Right atrium auricular region (tissue), 2 donors: ENCODE measurements at regions not wholly inside any gene's neighbourhood (a gene's known extent, or its start where the extent isn't known, plus 50 kb on each side); places are given as distances from the start of the nearest gene placed in this dataset.

ENCODE experiments used
- DNase-seq: peaks from one replicate; pipeline ENCODE4 v3.0.0-alpha.2; 2019; ENCODE audit warnings: low spot score
- H3K27ac ChIP-seq, 2 donors: fragments of 200-600 bp; sonication (generic); 1 replicate in 1 of 2; 2 replicates in 1 of 2; pipeline ENCODE4 v1.5.1; 2016 to 2019
- H3K27me3 ChIP-seq, 2 donors: fragments of 200-600 bp; sonication (generic); one replicate each; pipeline versions ENCODE4 v1.5.1 to v1.6.0; 2017 to 2019
- H3K36me3 ChIP-seq: fragments of 200-600 bp; sonication (generic); one replicate; pipeline ENCODE4 v1.5.1; 2016
- H3K4me1 ChIP-seq, 2 donors: fragments of 200-600 bp; sonication (generic); one replicate each; pipeline versions ENCODE4 v1.5.1 to v1.6.0; 2017 to 2019
- H3K4me3 ChIP-seq, 2 donors: fragments of 200-600 bp; sonication (generic); 1 replicate in 1 of 2; 2 replicates in 1 of 2; pipeline ENCODE4 v1.5.1; 2017 to 2019; ENCODE audit warnings: mild to moderate bottlenecking in 1 of 2, moderate library complexity in 1 of 2
- H3K9me3 ChIP-seq, 2 donors: fragments of 200-600 bp; sonication (generic); one replicate each; pipeline ENCODE4 v1.5.1; 2019
- CTCF ChIP-seq, 2 donors: fragments of 200-600 bp; sonication (generic); IDR thresholded peaks; one replicate each; pipeline ENCODE4 v1.5.1; 2019; ENCODE audit warnings: antibody characterized with exemption in 2 of 2

- no peak for DNase-seq
- H3K36me3 ChIP-seq: no peaks in the 10 kb centered on the region
- no peaks in the 10 kb centered on the region for H3K9me3 ChIP-seq
- H3K27me3 ChIP-seq: no peaks in the 10 kb centered on the region
- H3K27ac ChIP-seq: no peak overlapping the region
- TF ChIP-seq CTCF (IDR thresholded peaks at IDR 0.05): no peak
- no peak overlapping the region for H3K4me3 ChIP-seq
- H3K4me1 ChIP-seq: no peaks in the 10 kb centered on the region
Measured at GRCh38 chr13:99862244-99862643, 109.3 kb downstream of the ZIC5 start.

- Histone ChIP-seq H3K4me1 (no peaks in the 10 kb centered on the region), H3K27ac (no peak overlapping the region), H3K27me3 (no peaks in the 10 kb centered on the region), H3K4me3 (no peak overlapping the region), H3K36me3 (no peaks in the 10 kb centered on the region), H3K9me3 (no peaks in the 10 kb centered on the region)
- TF ChIP-seq CTCF (IDR thresholded peaks at IDR 0.05): no peak
- DNase-seq: no peak
Measured at GRCh38 chr13:99861771-99862170, 109.8 kb downstream of the ZIC5 start.

GRCh38 chr13:99860745-99861144 lies 110.8 kb downstream of the ZIC5 start:
- Histone ChIP-seq H3K9me3 (no peaks in the 10 kb centered on the region), H3K4me3 (no peak overlapping the region), H3K4me1 (no peaks in the 10 kb centered on the region), H3K27ac (no peak overlapping the region), H3K36me3 (no peaks in the 10 kb centered on the region), H3K27me3 (no peaks in the 10 kb centered on the region)
- TF ChIP-seq CTCF (IDR thresholded peaks at IDR 0.05): no peak
- DNase-seq: no peak

- DNase-seq: no peak
Measured at GRCh38 chr13:99859178-99860177, 112.1 kb downstream of the ZIC5 start.

GRCh38 chr13:99857738-99858137 lies 113.8 kb downstream of the ZIC5 start:
- Histone ChIP-seq H3K9me3 (no peaks in the 10 kb centered on the region), H3K36me3 (no peaks in the 10 kb centered on the region), H3K27ac (no peak overlapping the region), H3K4me3 (no peak overlapping the region), H3K4me1 (no peaks in the 10 kb centered on the region), H3K27me3 (no peaks in the 10 kb centered on the region)
- no peak for TF ChIP-seq CTCF (IDR thresholded peaks at IDR 0.05)
- no peak for DNase-seq

More at GRCh38 chr13:99859178-99860177, 112.1 kb downstream of the ZIC5 start:
- H3K4me1 ChIP-seq: no peaks in the 10 kb centered on the region
- H3K27ac ChIP-seq: no peak overlapping the region
- H3K9me3 ChIP-seq: no peaks in the 10 kb centered on the region
- no peaks in the 10 kb centered on the region for H3K36me3 ChIP-seq
- no peaks in the 10 kb centered on the region for H3K27me3 ChIP-seq
- no peak for TF ChIP-seq CTCF (IDR thresholded peaks at IDR 0.05)
- H3K4me3 ChIP-seq: no peak overlapping the region
